GM23338 (cell line): ENCODE measurements at regions not wholly inside any gene's neighbourhood (a gene's known extent, or its start where the extent isn't known, plus 50 kb on each side); places are given as distances from the start of the nearest gene placed in this dataset.

Experiments used
- ATAC-seq: fragments of 200-7000 bp; cut with Tn5 transposase; 3 replicates; pipeline ENCODE4 v1.9.1; 2020
- DNase-seq: peaks from one replicate; pipeline ENCODE4 v3.0.0-alpha.2; 2015; ENCODE audit warnings: low spot score
- H2AFZ ChIP-seq: fragments of 200-600 bp; sonication (generic); 2 replicates; pipeline ENCODE4 v1.8.0; 2016; ENCODE audit warnings: antibody characterized with exemption, mild to moderate bottlenecking, moderate library complexity
- H3F3A ChIP-seq: fragments of 200-600 bp; sonication (generic); replicated peaks from 2 replicates; pipeline ENCODE4 v1.8.0; 2017; ENCODE audit warnings: antibody characterized with exemption, mixed run types, low read depth
- H3K27ac ChIP-seq: fragments of 200-600 bp; sonication (generic); 2 replicates; pipeline ENCODE4 v1.6.1; 2016; ENCODE audit warnings: low read depth
- H3K27me3 ChIP-seq: fragments of 200-600 bp; sonication (generic); 2 replicates; pipeline ENCODE4 v1.8.0; 2016; ENCODE audit warnings: mild to moderate bottlenecking, mixed run types, moderate library complexity; ENCODE audit not compliant: insufficient read depth
- H3K36me3 ChIP-seq: fragments of 200-600 bp; sonication (generic); 2 replicates; pipeline ENCODE4 v1.8.0; 2016; ENCODE audit warnings: mild to moderate bottlenecking; ENCODE audit not compliant: insufficient read depth
- H3K4me1 ChIP-seq: fragments of 200-600 bp; sonication (generic); 2 replicates; pipeline ENCODE4 v1.8.0; 2016; ENCODE audit warnings: mild to moderate bottlenecking, moderate library complexity; ENCODE audit not compliant: insufficient read depth
- H3K4me2 ChIP-seq: fragments of 200-600 bp; sonication (generic); 2 replicates; pipeline ENCODE4 v1.7.1; 2017; ENCODE audit warnings: mixed run types
- H3K4me3 ChIP-seq: fragments of 200-600 bp; sonication (generic); 2 replicates; pipeline ENCODE4 v1.6.1; 2016; ENCODE audit warnings: mixed run types
- H3K79me2 ChIP-seq: fragments of 200-600 bp; sonication (generic); replicated peaks from 2 replicates; pipeline ENCODE4 v1.8.0; 2017; ENCODE audit warnings: mild to moderate bottlenecking; ENCODE audit not compliant: insufficient read depth
- H3K9me2 ChIP-seq: fragments of 200-600 bp; sonication (generic); 2 replicates; pipeline ENCODE4 v1.8.0; 2017; ENCODE audit not compliant: insufficient read depth
- H4K20me1 ChIP-seq: fragments of 200-600 bp; sonication (generic); replicated peaks from 2 replicates; pipeline ENCODE4 v1.8.0; 2017; ENCODE audit warnings: mild to moderate bottlenecking; ENCODE audit not compliant: insufficient read depth
- H3K27ac Mint-ChIP-seq: 2 replicates; pipeline ENCODE4 v1.8.0; 2020; ENCODE audit warnings: inconsistent platforms, mild to moderate bottlenecking, moderate library complexity, mixed read lengths
- H3K27me3 Mint-ChIP-seq: 3 replicates; pipeline ENCODE4 v1.8.0; 2022; ENCODE audit warnings: low read depth, mild to moderate bottlenecking, moderate library complexity, mixed read lengths, inconsistent platforms; ENCODE audit not compliant: insufficient read depth, poor library complexity
- H3K36me3 Mint-ChIP-seq: 3 replicates; pipeline ENCODE4 v1.8.0; 2021; ENCODE audit warnings: low read depth, mild to moderate bottlenecking, inconsistent platforms, moderate library complexity, mixed read lengths
- H3K4me1 Mint-ChIP-seq: 3 replicates; pipeline ENCODE4 v1.8.0; 2020; ENCODE audit warnings: mild to moderate bottlenecking, inconsistent platforms, mixed read lengths
- H3K4me3 Mint-ChIP-seq: 3 replicates; pipeline ENCODE4 v1.8.0; 2021; ENCODE audit warnings: moderate library complexity, mild to moderate bottlenecking, inconsistent platforms, mixed read lengths
- H3K9me3 Mint-ChIP-seq: 3 replicates; pipeline ENCODE4 v1.8.0; 2020; ENCODE audit warnings: moderate library complexity, mild to moderate bottlenecking, inconsistent platforms, mixed read lengths
- CREB1 ChIP-seq: fragments of 250-450 bp; sonication (Bioruptor Pico); IDR thresholded peaks from 2 replicates; pipeline ENCODE4 v1.5.0; 2020; ENCODE audit warnings: low read depth, mild to moderate bottlenecking, moderate library complexity
- EZH2phosphoT487 ChIP-seq: fragments of 200-600 bp; sonication (generic); IDR thresholded peaks from one replicate; pipeline ENCODE4 v1.8.1; 2018; ENCODE audit warnings: antibody characterized with exemption; ENCODE audit not compliant: unreplicated experiment
- NANOG ChIP-seq: IDR thresholded peaks from 2 replicates; pipeline ENCODE4 v1.6.1; 2016; ENCODE audit warnings: antibody characterized with exemption, borderline replicate concordance
- POLR2AphosphoS5 ChIP-seq: IDR thresholded peaks from 2 replicates; pipeline ENCODE4 v1.6.1; 2016; ENCODE audit warnings: antibody characterized with exemption, low read depth
- ZNF114 ChIP-seq: fragments of 250-450 bp; sonication (Bioruptor Pico); IDR thresholded peaks from 2 replicates; pipeline ENCODE4 v1.5.0; 2020; ENCODE audit warnings: mild to moderate bottlenecking, moderate library complexity
- ZNF331 ChIP-seq: fragments of 250-450 bp; sonication (Bioruptor Pico); IDR thresholded peaks from 2 replicates; pipeline ENCODE4 v1.5.0; 2020; ENCODE audit warnings: low read depth, mild to moderate bottlenecking, moderate library complexity
- TF ChIP-seq, protein P1 (sequence below): fragments of 250-450 bp; sonication (Bioruptor Pico); IDR thresholded peaks from 2 replicates; pipeline ENCODE4 v1.5.0; 2020; ENCODE audit warnings: mild to moderate bottlenecking, moderate library complexity
- TF ChIP-seq, protein P2 (sequence below), 2 experiments: fragments of 200-600 bp in 1 of 2; sonication (generic) in 1 of 2; conservative IDR thresholded peaks; 2 replicates each; pipeline versions ENCODE4 v1.5.1 to v1.6.1; 2016 to 2017; ENCODE audit warnings: antibody characterized with exemption in 2 of 2, low read depth in 2 of 2, mild to moderate bottlenecking in 2 of 2, moderate library complexity in 1 of 2

DNA sequence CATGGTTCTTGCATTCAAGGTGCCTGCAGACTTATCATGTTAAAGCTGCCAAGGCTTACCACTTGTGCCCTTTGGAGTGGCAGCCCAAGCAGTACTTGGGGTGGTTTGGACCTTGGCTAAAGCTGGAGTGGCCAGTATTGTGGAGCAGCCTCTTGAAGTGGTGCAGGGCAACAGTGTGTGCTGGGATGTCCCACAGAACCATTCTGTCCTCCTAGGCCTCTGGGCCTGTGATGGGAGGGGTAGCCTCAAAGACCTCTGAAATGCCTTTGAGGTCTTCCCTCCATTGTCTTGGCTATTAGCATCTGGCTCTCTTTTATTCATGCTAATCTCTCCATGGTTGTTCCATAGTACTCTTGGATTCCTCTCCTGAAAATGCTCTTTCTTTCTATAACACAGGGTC, 78.2 kb upstream of the SLC24A4 start (continued):
- TF ChIP-seq, protein P1, sequence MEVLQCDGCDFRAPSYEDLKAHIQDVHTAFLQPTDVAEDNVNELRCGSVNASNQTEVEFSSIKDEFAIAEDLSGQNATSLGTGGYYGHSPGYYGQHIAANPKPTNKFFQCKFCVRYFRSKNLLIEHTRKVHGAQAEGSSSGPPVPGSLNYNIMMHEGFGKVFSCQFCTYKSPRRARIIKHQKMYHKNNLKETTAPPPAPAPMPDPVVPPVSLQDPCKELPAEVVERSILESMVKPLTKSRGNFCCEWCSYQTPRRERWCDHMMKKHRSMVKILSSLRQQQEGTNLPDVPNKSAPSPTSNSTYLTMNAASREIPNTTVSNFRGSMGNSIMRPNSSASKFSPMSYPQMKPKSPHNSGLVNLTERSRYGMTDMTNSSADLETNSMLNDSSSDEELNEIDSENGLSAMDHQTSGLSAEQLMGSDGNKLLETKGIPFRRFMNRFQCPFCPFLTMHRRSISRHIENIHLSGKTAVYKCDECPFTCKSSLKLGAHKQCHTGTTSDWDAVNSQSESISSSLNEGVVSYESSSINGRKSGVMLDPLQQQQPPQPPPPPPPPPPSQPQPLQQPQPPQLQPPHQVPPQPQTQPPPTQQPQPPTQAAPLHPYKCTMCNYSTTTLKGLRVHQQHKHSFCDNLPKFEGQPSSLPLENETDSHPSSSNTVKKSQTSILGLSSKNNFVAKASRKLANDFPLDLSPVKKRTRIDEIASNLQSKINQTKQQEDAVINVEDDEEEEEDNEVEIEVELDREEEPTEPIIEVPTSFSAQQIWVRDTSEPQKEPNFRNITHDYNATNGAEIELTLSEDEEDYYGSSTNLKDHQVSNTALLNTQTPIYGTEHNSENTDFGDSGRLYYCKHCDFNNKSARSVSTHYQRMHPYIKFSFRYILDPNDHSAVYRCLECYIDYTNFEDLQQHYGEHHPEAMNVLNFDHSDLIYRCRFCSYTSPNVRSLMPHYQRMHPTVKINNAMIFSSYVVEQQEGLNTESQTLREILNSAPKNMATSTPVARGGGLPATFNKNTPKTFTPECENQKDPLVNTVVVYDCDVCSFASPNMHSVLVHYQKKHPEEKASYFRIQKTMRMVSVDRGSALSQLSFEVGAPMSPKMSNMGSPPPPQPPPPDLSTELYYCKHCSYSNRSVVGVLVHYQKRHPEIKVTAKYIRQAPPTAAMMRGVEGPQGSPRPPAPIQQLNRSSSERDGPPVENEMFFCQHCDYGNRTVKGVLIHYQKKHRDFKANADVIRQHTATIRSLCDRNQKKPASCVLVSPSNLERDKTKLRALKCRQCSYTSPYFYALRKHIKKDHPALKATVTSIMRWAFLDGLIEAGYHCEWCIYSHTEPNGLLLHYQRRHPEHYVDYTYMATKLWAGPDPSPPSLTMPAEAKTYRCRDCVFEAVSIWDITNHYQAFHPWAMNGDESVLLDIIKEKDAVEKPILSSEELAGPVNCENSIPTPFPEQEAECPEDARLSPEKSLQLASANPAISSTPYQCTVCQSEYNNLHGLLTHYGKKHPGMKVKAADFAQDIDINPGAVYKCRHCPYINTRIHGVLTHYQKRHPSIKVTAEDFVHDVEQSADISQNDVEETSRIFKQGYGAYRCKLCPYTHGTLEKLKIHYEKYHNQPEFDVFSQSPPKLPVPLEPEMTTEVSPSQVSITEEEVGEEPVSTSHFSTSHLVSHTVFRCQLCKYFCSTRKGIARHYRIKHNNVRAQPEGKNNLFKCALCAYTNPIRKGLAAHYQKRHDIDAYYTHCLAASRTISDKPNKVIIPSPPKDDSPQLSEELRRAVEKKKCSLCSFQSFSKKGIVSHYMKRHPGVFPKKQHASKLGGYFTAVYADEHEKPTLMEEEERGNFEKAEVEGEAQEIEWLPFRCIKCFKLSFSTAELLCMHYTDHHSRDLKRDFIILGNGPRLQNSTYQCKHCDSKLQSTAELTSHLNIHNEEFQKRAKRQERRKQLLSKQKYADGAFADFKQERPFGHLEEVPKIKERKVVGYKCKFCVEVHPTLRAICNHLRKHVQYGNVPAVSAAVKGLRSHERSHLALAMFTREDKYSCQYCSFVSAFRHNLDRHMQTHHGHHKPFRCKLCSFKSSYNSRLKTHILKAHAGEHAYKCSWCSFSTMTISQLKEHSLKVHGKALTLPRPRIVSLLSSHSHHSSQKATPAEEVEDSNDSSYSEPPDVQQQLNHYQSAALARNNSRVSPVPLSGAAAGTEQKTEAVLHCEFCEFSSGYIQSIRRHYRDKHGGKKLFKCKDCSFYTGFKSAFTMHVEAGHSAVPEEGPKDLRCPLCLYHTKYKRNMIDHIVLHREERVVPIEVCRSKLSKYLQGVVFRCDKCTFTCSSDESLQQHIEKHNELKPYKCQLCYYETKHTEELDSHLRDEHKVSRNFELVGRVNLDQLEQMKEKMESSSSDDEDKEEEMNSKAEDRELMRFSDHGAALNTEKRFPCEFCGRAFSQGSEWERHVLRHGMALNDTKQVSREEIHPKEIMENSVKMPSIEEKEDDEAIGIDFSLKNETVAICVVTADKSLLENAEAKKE (CRISPR knock-in tag), result no peak
- TF ChIP-seq ZNF114 (CRISPR knock-in tag), result no peak
- TF ChIP-seq, protein P2, sequence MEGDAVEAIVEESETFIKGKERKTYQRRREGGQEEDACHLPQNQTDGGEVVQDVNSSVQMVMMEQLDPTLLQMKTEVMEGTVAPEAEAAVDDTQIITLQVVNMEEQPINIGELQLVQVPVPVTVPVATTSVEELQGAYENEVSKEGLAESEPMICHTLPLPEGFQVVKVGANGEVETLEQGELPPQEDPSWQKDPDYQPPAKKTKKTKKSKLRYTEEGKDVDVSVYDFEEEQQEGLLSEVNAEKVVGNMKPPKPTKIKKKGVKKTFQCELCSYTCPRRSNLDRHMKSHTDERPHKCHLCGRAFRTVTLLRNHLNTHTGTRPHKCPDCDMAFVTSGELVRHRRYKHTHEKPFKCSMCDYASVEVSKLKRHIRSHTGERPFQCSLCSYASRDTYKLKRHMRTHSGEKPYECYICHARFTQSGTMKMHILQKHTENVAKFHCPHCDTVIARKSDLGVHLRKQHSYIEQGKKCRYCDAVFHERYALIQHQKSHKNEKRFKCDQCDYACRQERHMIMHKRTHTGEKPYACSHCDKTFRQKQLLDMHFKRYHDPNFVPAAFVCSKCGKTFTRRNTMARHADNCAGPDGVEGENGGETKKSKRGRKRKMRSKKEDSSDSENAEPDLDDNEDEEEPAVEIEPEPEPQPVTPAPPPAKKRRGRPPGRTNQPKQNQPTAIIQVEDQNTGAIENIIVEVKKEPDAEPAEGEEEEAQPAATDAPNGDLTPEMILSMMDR (conservative IDR thresholded peaks at IDR 0.05; ENCODE audit: low read depth in 2 of 2), result no peak
- TF ChIP-seq NANOG, result no peak
- no peak for TF ChIP-seq EZH2phosphoT487
- no peak for TF ChIP-seq CREB1 (CRISPR knock-in tag)
- no peak for TF ChIP-seq POLR2AphosphoS5
- TF ChIP-seq ZNF331 (CRISPR knock-in tag), result no peak

DNA sequence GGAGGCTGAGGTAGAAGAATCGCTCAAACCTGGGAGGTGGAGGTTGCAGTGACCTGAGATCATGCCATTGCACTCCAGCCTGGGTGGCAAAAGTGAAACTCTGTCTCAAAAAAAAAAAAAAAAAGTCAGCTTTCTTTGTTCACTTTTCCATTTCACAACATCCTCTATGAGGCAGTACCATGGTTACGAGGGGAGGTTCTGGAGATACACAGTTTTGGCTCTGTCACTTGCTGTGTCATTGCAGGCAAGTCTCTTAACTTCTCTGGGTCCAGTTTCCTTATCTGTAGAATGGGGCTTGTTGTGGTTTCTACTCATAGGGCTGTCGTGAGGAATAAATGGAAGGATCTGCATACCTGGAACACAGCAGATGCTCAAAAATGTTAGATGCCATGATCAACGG, 75.6 kb upstream of the SLC24A4 start:
- peaks cover 6% of the 10 kb centered on the region for H3K4me1 Mint-ChIP-seq
- Histone ChIP-seq H3K9me2 (no peaks in the 10 kb centered on the region), H3K27ac (no peak overlapping the region), H2AFZ (no peak overlapping the region), H3F3A (no peaks in the 10 kb centered on the region; the same call in 1 of the 2 replicates), H4K20me1 (no peaks in the 10 kb centered on the region), H3K79me2 (no peaks in the 10 kb centered on the region), H3K36me3 (no peaks in the 10 kb centered on the region), H3K27me3 (0 out of 2 replicates have a peak, but pooled peaks cover 1% of the 10 kb centered on the region), H3K4me2 (no peak overlapping the region), H3K4me1 (no peaks in the 10 kb centered on the region), H3K4me3 (no peak overlapping the region)
- H3K9me3 Mint-ChIP-seq, result peaks cover 48% of the 10 kb centered on the region
- ATAC-seq (no peak), DNase-seq (no peak)
- peaks cover 16% of the 10 kb centered on the region for H3K27me3 Mint-ChIP-seq
- H3K4me3 Mint-ChIP-seq, result no peak overlapping the region
- H3K36me3 Mint-ChIP-seq, result peaks cover 27% of the 10 kb centered on the region
- no peak overlapping the region for H3K27ac Mint-ChIP-seq
- TF ChIP-seq ZNF331 (CRISPR knock-in tag) (no peak), EZH2phosphoT487 (no peak), ZNF114 (CRISPR knock-in tag) (no peak), CREB1 (CRISPR knock-in tag) (no peak)
- TF ChIP-seq, protein P1 (CRISPR knock-in tag), result no peak
